SK-N-SH (cell line): ENCODE measurements at regions not wholly inside any gene's neighbourhood (a gene's known extent, or its start where the extent isn't known, plus 50 kb on each side); places are given as distances from the start of the nearest gene placed in this dataset.

ENCODE experiments used
- CTCF ChIA-PET: fragments of 300-600, 350-600 bp; formaldehyde crosslinking; extraction: SDS; loops from one replicate; lab custom pipeline; 2021; lab: Yijun Ruan, JAX
- POLR2A ChIA-PET: fragments of 350-600 bp; sonication (Branson Sonifier 250); formaldehyde crosslinking; extraction: SDS; loops from one replicate; lab custom pipeline; 2020; ENCODE audit warnings: antibody characterized with exemption, inconsistent platforms; lab: Yijun Ruan, JAX
- DNase-seq: peaks from one replicate; pipeline ENCODE4 v3.0.0; 2012
- H2AFZ ChIP-seq: fragments of 200-600 bp; sonication (generic); 2 replicates; pipeline ENCODE4 v1.8.1; 2016; ENCODE audit warnings: antibody characterized with exemption, mild to moderate bottlenecking, low read depth
- H3F3A ChIP-seq: fragments of 200-600 bp; sonication (generic); replicated peaks from 2 replicates; pipeline ENCODE3; 2016; ENCODE audit warnings: antibody characterized with exemption, mild to moderate bottlenecking; ENCODE audit not compliant: insufficient read depth
- H3K27ac ChIP-seq, 2 experiments: fragments of 200-500 bp in 1 of 2; fragments of 200-600 bp in 1 of 2; sonication (Bioruptor generic) in 1 of 2; sonication (generic), shearing (Covaris generic) in 1 of 2; 2 replicates each; pipeline versions ENCODE4 v1.5.1 to v1.6.1; 2014 to 2016; ENCODE audit warnings: low read depth in 2 of 2, inconsistent platforms in 1 of 2, low read length in 1 of 2, mild to moderate bottlenecking in 1 of 2, mixed read lengths in 1 of 2
- H3K27me3 ChIP-seq: fragments of 200-600 bp; sonication (generic), shearing (Covaris generic); 2 replicates; pipeline ENCODE4 v1.6.1; 2016; ENCODE audit warnings: mixed run types; ENCODE audit not compliant: insufficient read depth
- H3K36me3 ChIP-seq, 2 experiments: fragments of 200-500 bp in 1 of 2; fragments of 200-600 bp in 1 of 2; sonication (Bioruptor generic) in 1 of 2; sonication (generic) in 1 of 2; replicated peaks in 1 of 2; 2 replicates each; pipeline versions ENCODE3 to v1.5.1; 2014 to 2016; ENCODE audit warnings: low read length in 1 of 2, mild to moderate bottlenecking in 1 of 2; ENCODE audit not compliant: insufficient read depth in 2 of 2, control insufficient read depth in 1 of 2
- H3K4me1 ChIP-seq, 2 experiments: fragments of 200-500 bp in 1 of 2; fragments of 200-600 bp in 1 of 2; sonication (Bioruptor generic) in 1 of 2; sonication (generic), shearing (Covaris generic) in 1 of 2; 2 replicates each; pipeline versions ENCODE4 v1.5.1 to v1.6.1; 2014 to 2016; ENCODE audit warnings: low read depth in 1 of 2, low read length in 1 of 2, mixed run types in 1 of 2; ENCODE audit not compliant: insufficient read depth in 2 of 2, control insufficient read depth in 1 of 2
- H3K4me2 ChIP-seq: fragments of 200-600 bp; sonication (generic), shearing (Covaris generic); 2 replicates; pipeline ENCODE4 v1.6.1; 2017; ENCODE audit warnings: mixed run types
- H3K4me3 ChIP-seq, 2 experiments: fragments of 200-500 bp in 1 of 2; fragments of 200-600 bp in 1 of 2; sonication (Bioruptor generic) in 1 of 2; sonication (generic), shearing (Covaris generic) in 1 of 2; 2 replicates each; pipeline versions ENCODE4 v1.5.1 to v1.8.1; 2014 to 2016; ENCODE audit warnings: low read depth in 2 of 2, inconsistent platforms in 1 of 2, low read length in 1 of 2, mild to moderate bottlenecking in 1 of 2, mixed read lengths in 1 of 2, moderate library complexity in 1 of 2
- H3K79me2 ChIP-seq: fragments of 200-600 bp; sonication (generic); 2 replicates; pipeline ENCODE4 v1.8.1; 2017; ENCODE audit warnings: mild to moderate bottlenecking; ENCODE audit not compliant: insufficient read depth
- H3K9ac ChIP-seq: fragments of 200-600 bp; sonication (generic); 2 replicates; pipeline ENCODE4 v1.6.1; 2017; ENCODE audit warnings: mixed run types
- H3K9me2 ChIP-seq: fragments of 200-600 bp; sonication (generic); 2 replicates; pipeline ENCODE4 v1.6.1; 2017; ENCODE audit warnings: mixed run types
- H3K9me3 ChIP-seq: fragments of 200-600 bp; sonication (generic); 2 replicates; pipeline ENCODE4 v1.6.1; 2017; ENCODE audit warnings: mixed run types, mild to moderate bottlenecking, moderate library complexity
- H4K20me1 ChIP-seq: fragments of 200-600 bp; sonication (generic); 2 replicates; pipeline ENCODE4 v1.6.1; 2017; ENCODE audit warnings: mild to moderate bottlenecking, mixed run types; ENCODE audit not compliant: insufficient read depth
- CHD2 ChIP-seq: fragments of 150-350 bp; IDR thresholded peaks from 2 replicates; pipeline ENCODE4 v1.6.1; 2018; ENCODE audit warnings: low read length; ENCODE audit not compliant: partially characterized antibody
- EP300 ChIP-seq, 2 experiments: IDR thresholded peaks; 2 replicates each; pipeline versions ENCODE4 v1.4.0 to v1.6.1; 2012; ENCODE audit warnings: borderline replicate concordance in 1 of 2, low read depth in 1 of 2, low read length in 1 of 2
- EZH2phosphoT487 ChIP-seq: fragments of 200-600 bp; sonication (generic); IDR thresholded peaks from 2 replicates; pipeline ENCODE4 v1.6.1; 2017; ENCODE audit warnings: low read depth, mixed run types, mild to moderate bottlenecking, antibody characterized with exemption, moderate library complexity, borderline replicate concordance
- NRF1 ChIP-seq: IDR thresholded peaks from 2 replicates; pipeline ENCODE4 v1.6.1; 2012; ENCODE audit warnings: low read depth, mild to moderate bottlenecking, low read length
- RCOR1 ChIP-seq: fragments of 150-350 bp; IDR thresholded peaks from 2 replicates; pipeline ENCODE4 v1.6.1; 2017; ENCODE audit warnings: antibody characterized with exemption, low read length
- SMC3 ChIP-seq: IDR thresholded peaks from 2 replicates; pipeline ENCODE4 v1.6.1; 2012; ENCODE audit warnings: low read depth, low read length, improper control_type of control experiment
- YY1 ChIP-seq: IDR thresholded peaks from 2 replicates; pipeline ENCODE4 v1.4.0; 2012; ENCODE audit warnings: low read depth, mild to moderate bottlenecking
- WGBS: methylation state at CpG from one replicate; pipeline ENCODE4 v1.1.6; 2017; ENCODE audit warnings: low lambda C conversion rate; 5-methylcytosine and 5-hydroxymethylcytosine counted together
- TF ChIP-seq, protein P1 (sequence below): fragments of 200-600 bp; sonication (generic); IDR thresholded peaks from 2 replicates; pipeline ENCODE4 v1.6.1; 2017; ENCODE audit warnings: antibody characterized with exemption, mild to moderate bottlenecking, moderate library complexity
- TF ChIP-seq, protein P2 (sequence below): IDR thresholded peaks from 2 replicates; pipeline ENCODE4 v1.4.0; 2012; ENCODE audit warnings: low read depth, borderline replicate concordance
- TF ChIP-seq, protein P3 (sequence below): IDR thresholded peaks from 2 replicates; pipeline ENCODE4 v1.4.0; 2012; ENCODE audit warnings: low read depth

DNA sequence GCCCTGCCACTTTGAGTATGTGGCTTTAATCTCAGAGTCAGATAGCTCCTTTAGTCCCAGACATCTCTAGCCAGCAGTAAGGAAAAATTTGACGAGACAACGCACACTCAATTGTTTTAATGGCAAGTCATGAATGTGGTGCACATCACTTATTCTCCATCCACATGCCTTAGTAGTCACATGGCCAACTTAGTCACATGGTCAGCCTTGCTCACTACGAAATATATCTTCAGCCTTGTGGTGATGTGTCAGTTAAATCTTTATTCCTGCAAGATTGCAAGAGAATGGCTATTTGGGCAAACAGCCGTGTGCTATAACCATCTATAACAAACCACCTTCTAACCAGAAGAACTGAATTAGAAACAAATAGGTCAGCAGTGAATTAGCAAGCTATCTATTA, 871.1 kb upstream of the CELF2 start:
- H3K27me3 ChIP-seq, result no peaks in the 10 kb centered on the region
- no peak for DNase-seq
- H4K20me1 ChIP-seq, result no peaks in the 10 kb centered on the region
- TF ChIP-seq, protein P1, sequence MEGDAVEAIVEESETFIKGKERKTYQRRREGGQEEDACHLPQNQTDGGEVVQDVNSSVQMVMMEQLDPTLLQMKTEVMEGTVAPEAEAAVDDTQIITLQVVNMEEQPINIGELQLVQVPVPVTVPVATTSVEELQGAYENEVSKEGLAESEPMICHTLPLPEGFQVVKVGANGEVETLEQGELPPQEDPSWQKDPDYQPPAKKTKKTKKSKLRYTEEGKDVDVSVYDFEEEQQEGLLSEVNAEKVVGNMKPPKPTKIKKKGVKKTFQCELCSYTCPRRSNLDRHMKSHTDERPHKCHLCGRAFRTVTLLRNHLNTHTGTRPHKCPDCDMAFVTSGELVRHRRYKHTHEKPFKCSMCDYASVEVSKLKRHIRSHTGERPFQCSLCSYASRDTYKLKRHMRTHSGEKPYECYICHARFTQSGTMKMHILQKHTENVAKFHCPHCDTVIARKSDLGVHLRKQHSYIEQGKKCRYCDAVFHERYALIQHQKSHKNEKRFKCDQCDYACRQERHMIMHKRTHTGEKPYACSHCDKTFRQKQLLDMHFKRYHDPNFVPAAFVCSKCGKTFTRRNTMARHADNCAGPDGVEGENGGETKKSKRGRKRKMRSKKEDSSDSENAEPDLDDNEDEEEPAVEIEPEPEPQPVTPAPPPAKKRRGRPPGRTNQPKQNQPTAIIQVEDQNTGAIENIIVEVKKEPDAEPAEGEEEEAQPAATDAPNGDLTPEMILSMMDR, result no peak
- TF ChIP-seq YY1, result no peak
- TF ChIP-seq EP300 (IDR thresholded peaks at IDR 0.05; ENCODE audit: borderline replicate concordance in 1 of 2, low read depth in 1 of 2, low read length in 1 of 2), result no peak
- TF ChIP-seq, protein P2, sequence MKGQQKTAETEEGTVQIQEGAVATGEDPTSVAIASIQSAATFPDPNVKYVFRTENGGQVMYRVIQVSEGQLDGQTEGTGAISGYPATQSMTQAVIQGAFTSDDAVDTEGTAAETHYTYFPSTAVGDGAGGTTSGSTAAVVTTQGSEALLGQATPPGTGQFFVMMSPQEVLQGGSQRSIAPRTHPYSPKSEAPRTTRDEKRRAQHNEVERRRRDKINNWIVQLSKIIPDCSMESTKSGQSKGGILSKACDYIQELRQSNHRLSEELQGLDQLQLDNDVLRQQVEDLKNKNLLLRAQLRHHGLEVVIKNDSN, result no peak
- H3K27ac ChIP-seq, result no peak overlapping the region
- H3K79me2 ChIP-seq, result no peaks in the 10 kb centered on the region
- no peak overlapping the region for H3K9ac ChIP-seq
- H2AFZ ChIP-seq, result no peak overlapping the region
- H3K4me2 ChIP-seq, result no peak overlapping the region
- ChIA-PET CTCF (no interaction called here), POLR2A (no interaction called here)
- no peaks in the 10 kb centered on the region for H3K4me1 ChIP-seq
- H3K36me3 ChIP-seq, result no peaks in the 10 kb centered on the region
- 27% methylated on average over 4 of the region's 4 CpGs for WGBS
- no peaks in the 10 kb centered on the region for H3K9me3 ChIP-seq
- no peaks in the 10 kb centered on the region for H3F3A ChIP-seq
- H3K4me3 ChIP-seq, result no peak overlapping the region
- no peaks in the 10 kb centered on the region for H3K9me2 ChIP-seq

DNA sequence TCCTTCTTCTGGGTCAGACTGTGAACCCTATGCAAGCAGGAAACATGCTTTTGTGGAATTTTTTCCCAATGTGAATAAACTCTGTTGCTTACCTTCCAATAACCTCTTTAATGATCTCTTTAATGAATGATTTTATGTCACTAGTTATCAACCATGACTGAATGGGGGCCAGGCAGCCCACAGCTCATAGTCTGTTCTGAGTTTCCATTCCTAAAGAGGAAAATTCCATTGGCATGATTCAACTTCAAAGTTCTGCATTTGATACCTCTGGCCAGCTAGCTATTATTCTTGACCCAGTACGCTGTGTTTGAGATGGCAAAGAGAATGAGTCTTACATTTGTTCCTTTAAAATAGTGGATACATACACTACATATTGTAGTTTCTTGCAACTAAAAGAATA, 867.8 kb upstream of the CELF2 start:
- CTCF ChIA-PET, result no interaction called here
- Histone ChIP-seq H3K9me2 (no peaks in the 10 kb centered on the region), H3K9ac (no peak overlapping the region), H3K4me1 (no peaks in the 10 kb centered on the region), H4K20me1 (no peaks in the 10 kb centered on the region), H3K9me3 (no peaks in the 10 kb centered on the region), H3K36me3 (no peaks in the 10 kb centered on the region), H3K79me2 (no peaks in the 10 kb centered on the region), H3K27ac (no peak overlapping the region), H2AFZ (no peak overlapping the region), H3K4me3 (no peak overlapping the region), H3F3A (no peaks in the 10 kb centered on the region), H3K4me2 (no peak overlapping the region), H3K27me3 (no peaks in the 10 kb centered on the region)
- TF ChIP-seq EZH2phosphoT487 (no peak), RCOR1 (no peak), NRF1 (no peak), EP300 (IDR thresholded peaks at IDR 0.05; ENCODE audit: borderline replicate concordance in 1 of 2, low read depth in 1 of 2, low read length in 1 of 2) (no peak), SMC3 (no peak), CHD2 (no peak)
- TF ChIP-seq, protein P3, sequence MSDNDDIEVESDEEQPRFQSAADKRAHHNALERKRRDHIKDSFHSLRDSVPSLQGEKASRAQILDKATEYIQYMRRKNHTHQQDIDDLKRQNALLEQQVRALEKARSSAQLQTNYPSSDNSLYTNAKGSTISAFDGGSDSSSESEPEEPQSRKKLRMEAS, result no peak
- POLR2A ChIA-PET, result no interaction called here
- DNase-seq, result no peak
- WGBS, result 28% methylated on average over 1 of the region's 1 CpG
